MCF 10A (cell line): ENCODE measurements at regions not wholly inside any gene's neighbourhood (a gene's known extent, or its start where the extent isn't known, plus 50 kb on each side); places are given as distances from the start of the nearest gene placed in this dataset.

Experiments used
- BruUV-seq: library from RNA; stranded (reverse); fragments of 400-500 nt; replicated peaks from 2 replicates; lab custom pipeline; 2021; lab: Mats Ljungman, UMichigan
- CTCF ChIA-PET: fragments of 300-600 bp; sonication (Branson Sonifier 250); formaldehyde crosslinking; extraction: SDS; loops from one replicate; lab custom pipeline; 2021; ENCODE audit warnings: antibody characterized with exemption, inconsistent platforms; lab: Yijun Ruan, JAX
- POLR2A ChIA-PET: fragments of 300-600, 350-650 bp; sonication (Branson Sonifier 250); formaldehyde crosslinking; extraction: SDS; loops from one replicate; lab custom pipeline; 2020; ENCODE audit warnings: antibody characterized with exemption, inconsistent platforms; lab: Yijun Ruan, JAX
- DNase-seq: peaks from one replicate; pipeline ENCODE4 v3.0.0-alpha.2; 2018; ENCODE audit not compliant: unreplicated experiment
- H3K27ac Mint-ChIP-seq: one replicate; pipeline ENCODE4 v1.8.0; 2022; ENCODE audit warnings: mild to moderate bottlenecking, low read depth, mixed read lengths; ENCODE audit not compliant: unreplicated experiment
- H3K27me3 Mint-ChIP-seq: one replicate; pipeline ENCODE4 v1.8.0; 2022; ENCODE audit warnings: mixed read lengths; ENCODE audit not compliant: insufficient read depth, unreplicated experiment
- H3K36me3 Mint-ChIP-seq: one replicate; pipeline ENCODE4 v1.8.0; 2022; ENCODE audit warnings: mild to moderate bottlenecking, moderate library complexity, mixed read lengths; ENCODE audit not compliant: insufficient read depth, unreplicated experiment
- H3K4me1 Mint-ChIP-seq: one replicate; pipeline ENCODE4 v1.8.0; 2022; ENCODE audit warnings: mixed read lengths; ENCODE audit not compliant: insufficient read depth, unreplicated experiment
- H3K4me3 Mint-ChIP-seq: one replicate; pipeline ENCODE4 v1.8.0; 2022; ENCODE audit warnings: mild to moderate bottlenecking, moderate library complexity, mixed read lengths; ENCODE audit not compliant: unreplicated experiment
- H3K9me3 Mint-ChIP-seq: one replicate; pipeline ENCODE4 v1.8.0; 2022; ENCODE audit warnings: mixed read lengths; ENCODE audit not compliant: unreplicated experiment
- CTCF ChIP-seq: fragments of 200-600 bp; IDR thresholded peaks from one replicate; pipeline ENCODE4 v1.8.0; 2022; ENCODE audit warnings: antibody characterized with exemption, mild to moderate bottlenecking; ENCODE audit not compliant: unreplicated experiment
- intact Hi-C: fragments of 100-400 bp; cut with micrococcal nuclease; formaldehyde crosslinking; loops from 2 replicates; pipeline ENCODE4 v1.14.1; 2022

GRCh38 chrX:15973946-15974345 lies 119.3 kb upstream of the AP1S2 start:
- CTCF ChIA-PET = interaction anchor here (0.6 to 1.8 kb wide), 4 partner anchors 44 to 396 kb away, joined by 3 to 4 read pairs (median 3); no protein-coding TSS in a partner anchor
- POLR2A ChIA-PET = interaction anchor here (1.3 kb wide), 1 partner anchor 16 kb away, joined by 3 read pairs; no protein-coding TSS in a partner anchor
- no peak overlapping the region for H3K27ac Mint-ChIP-seq
- no TSS peak for BruUV-seq
- H3K4me3 Mint-ChIP-seq = no peak overlapping the region
- no peak for TF ChIP-seq CTCF
- no peaks in the 10 kb centered on the region for H3K4me1 Mint-ChIP-seq
- no peaks in the 10 kb centered on the region for H3K9me3 Mint-ChIP-seq
- no peaks in the 10 kb centered on the region for H3K36me3 Mint-ChIP-seq
- peaks cover 59% of the 10 kb centered on the region for H3K27me3 Mint-ChIP-seq
- DNase-seq = no peak
- intact Hi-C loops = loop anchor here (1.0 to 10.0 kb wide), 3 partner anchors 44 to 287 kb away; no protein-coding TSS in a partner anchor

GRCh38 chrX:15973299-15973698 lies 118.7 kb upstream of the AP1S2 start:
- CTCF ChIA-PET = interaction anchor here (0.6 to 2.0 kb wide), 4 partner anchors 9 to 380 kb away, joined by 3 to 9 read pairs (median 4); no protein-coding TSS in a partner anchor
- Mint-ChIP-seq H3K36me3 (no peaks in the 10 kb centered on the region), H3K4me1 (no peaks in the 10 kb centered on the region), H3K9me3 (no peaks in the 10 kb centered on the region), H3K4me3 (no peak overlapping the region), H3K27ac (no peak overlapping the region), H3K27me3 (peaks cover 59% of the 10 kb centered on the region)
- POLR2A ChIA-PET = no interaction called here
- intact Hi-C loops = loop anchor here (1.0 to 10.0 kb wide), 3 partner anchors 43 to 286 kb away; no protein-coding TSS in a partner anchor
- TF ChIP-seq CTCF = peak; percentile 29
- no TSS peak for BruUV-seq
- peak; percentile 75 for DNase-seq

- Mint-ChIP-seq H3K27ac (no peak overlapping the region), H3K9me3 (no peaks in the 10 kb centered on the region), H3K4me3 (no peak overlapping the region), H3K27me3 (peaks cover 47% of the 10 kb centered on the region), H3K36me3 (no peaks in the 10 kb centered on the region), H3K4me1 (no peaks in the 10 kb centered on the region)
- ChIA-PET POLR2A (interaction anchor here (0.6 kb wide), 1 partner anchor 24 kb away, joined by 3 read pairs; no protein-coding TSS in a partner anchor), CTCF (interaction anchor here (1.0 to 2.5 kb wide), 7 partner anchors 9 to 123 kb away, joined by 3 to 9 read pairs (median 4); partner anchors contain the start of gene AP1S2)
- DNase-seq = no peak
- BruUV-seq = no TSS peak
- intact Hi-C loops = loop anchor here (10.0 kb wide), 1 partner anchor 207 kb away; no protein-coding TSS in a partner anchor
- no peak for TF ChIP-seq CTCF
Measured at GRCh38 chrX:15971696-15972095, 117.1 kb upstream of the AP1S2 start.

GRCh38 chrX:15963858-15964257 lies 109.2 kb upstream of the AP1S2 start:
- intact Hi-C loops = no loop called here
- H3K27ac Mint-ChIP-seq = no peak overlapping the region
- H3K4me3 Mint-ChIP-seq = no peak overlapping the region
- no peaks in the 10 kb centered on the region for H3K27me3 Mint-ChIP-seq
- ChIA-PET POLR2A (no interaction called here), CTCF (no interaction called here)
- DNase-seq = no peak
- no peaks in the 10 kb centered on the region for H3K9me3 Mint-ChIP-seq
- no peaks in the 10 kb centered on the region for H3K4me1 Mint-ChIP-seq
- no peak for TF ChIP-seq CTCF
- BruUV-seq = no TSS peak
- no peaks in the 10 kb centered on the region for H3K36me3 Mint-ChIP-seq
